Gastrocnemius medialis (tissue), 4 donors: ENCODE measurements at regions not wholly inside any gene's neighbourhood (a gene's known extent, or its start where the extent isn't known, plus 50 kb on each side); places are given as distances from the start of the nearest gene placed in this dataset.

Source experiments
- POLR2A ChIP-seq, 2 donors: fragments of 450-650 bp; IDR thresholded peaks; one replicate each; pipeline ENCODE4 v1.6.1; 2017; ENCODE audit warnings: antibody characterized with exemption in 2 of 2, mild to moderate bottlenecking in 2 of 2, moderate library complexity in 2 of 2
- TF ChIP-seq, protein P1 (sequence below), 5 experiments: fragments of 450-650 bp in 3 of 5; fragments of 200-600 bp in 2 of 5; sonication (generic) in 2 of 5; IDR thresholded peaks in 4 of 5; conservative IDR thresholded peaks in 1 of 5; 1 replicate in 4 of 5; 2 replicates in 1 of 5; pipeline ENCODE4 v1.5.1; 2016 to 2019; ENCODE audit warnings: antibody characterized with exemption in 5 of 5, mild to moderate bottlenecking in 3 of 5, moderate library complexity in 3 of 5

DNA sequence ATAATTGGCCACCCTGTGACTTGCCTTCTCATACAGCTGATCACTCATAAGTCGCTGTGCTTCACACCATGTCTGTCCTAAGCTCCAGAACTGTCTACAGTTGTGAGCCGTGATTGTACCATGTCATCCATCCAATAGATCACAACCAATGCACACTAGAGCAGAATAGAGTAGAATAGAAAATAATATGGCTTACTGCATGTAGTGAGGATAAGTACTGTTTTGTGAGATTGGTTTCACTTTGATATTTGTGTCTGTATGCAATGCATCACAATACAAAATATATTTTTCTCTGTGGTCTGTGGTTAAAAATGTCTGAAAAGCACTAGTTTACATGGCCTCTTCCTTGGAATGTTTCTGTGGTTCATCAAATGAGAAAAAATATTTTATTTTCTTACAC is 237.6 kb upstream of the PRKD1 start:
- TF ChIP-seq, protein P1, sequence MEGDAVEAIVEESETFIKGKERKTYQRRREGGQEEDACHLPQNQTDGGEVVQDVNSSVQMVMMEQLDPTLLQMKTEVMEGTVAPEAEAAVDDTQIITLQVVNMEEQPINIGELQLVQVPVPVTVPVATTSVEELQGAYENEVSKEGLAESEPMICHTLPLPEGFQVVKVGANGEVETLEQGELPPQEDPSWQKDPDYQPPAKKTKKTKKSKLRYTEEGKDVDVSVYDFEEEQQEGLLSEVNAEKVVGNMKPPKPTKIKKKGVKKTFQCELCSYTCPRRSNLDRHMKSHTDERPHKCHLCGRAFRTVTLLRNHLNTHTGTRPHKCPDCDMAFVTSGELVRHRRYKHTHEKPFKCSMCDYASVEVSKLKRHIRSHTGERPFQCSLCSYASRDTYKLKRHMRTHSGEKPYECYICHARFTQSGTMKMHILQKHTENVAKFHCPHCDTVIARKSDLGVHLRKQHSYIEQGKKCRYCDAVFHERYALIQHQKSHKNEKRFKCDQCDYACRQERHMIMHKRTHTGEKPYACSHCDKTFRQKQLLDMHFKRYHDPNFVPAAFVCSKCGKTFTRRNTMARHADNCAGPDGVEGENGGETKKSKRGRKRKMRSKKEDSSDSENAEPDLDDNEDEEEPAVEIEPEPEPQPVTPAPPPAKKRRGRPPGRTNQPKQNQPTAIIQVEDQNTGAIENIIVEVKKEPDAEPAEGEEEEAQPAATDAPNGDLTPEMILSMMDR (IDR thresholded peaks at IDR 0.05 in 4 of 5, conservative IDR thresholded peaks at IDR 0.05 in 1 of 5): no peak
- TF ChIP-seq POLR2A (IDR thresholded peaks at IDR 0.05): no peak
